ENCODE measurements at regions not wholly inside any gene's neighbourhood (a gene's known extent, or its start where the extent isn't known, plus 50 kb on each side); places are given as distances from the start of the nearest gene placed in this dataset.

- DNase-seq (ENCODE audit: low spot score) = peak; percentile 69
- H3K4me3 Mint-ChIP-seq (ENCODE audit: unreplicated experiment) = no peak overlapping the region
- no peaks in the 10 kb centered on the region for H3K36me3 Mint-ChIP-seq (ENCODE audit: low read depth)
- no peaks in the 10 kb centered on the region for H3K9me3 Mint-ChIP-seq (ENCODE audit: low read depth)
- H3K27me3 Mint-ChIP-seq (ENCODE audit: low read depth) = no peaks in the 10 kb centered on the region
- no peak overlapping the region for H3K27ac Mint-ChIP-seq (ENCODE audit: unreplicated experiment)
- TF ChIP-seq CTCF (IDR thresholded peaks at IDR 0.05) = no peak
- H3K4me1 Mint-ChIP-seq (ENCODE audit: low read depth) = peaks cover 21% of the 10 kb centered on the region
Measured at GRCh38 chr10:44467900-44468299, 83.0 kb upstream of the CXCL12 start.

GRCh38 chr10:44468525-44468924, 83.6 kb upstream of the CXCL12 start:
- H3K9me3 Mint-ChIP-seq (ENCODE audit: low read depth) = no peaks in the 10 kb centered on the region
- peak; percentile 69 for DNase-seq (ENCODE audit: low spot score)
- no peaks in the 10 kb centered on the region for H3K36me3 Mint-ChIP-seq (ENCODE audit: low read depth)
- no peak overlapping the region for H3K27ac Mint-ChIP-seq (ENCODE audit: unreplicated experiment)
- peaks cover 21% of the 10 kb centered on the region for H3K4me1 Mint-ChIP-seq (ENCODE audit: low read depth)
- H3K27me3 Mint-ChIP-seq (ENCODE audit: low read depth) = no peaks in the 10 kb centered on the region
- TF ChIP-seq CTCF (IDR thresholded peaks at IDR 0.05) = no peak
- no peak overlapping the region for H3K4me3 Mint-ChIP-seq (ENCODE audit: unreplicated experiment)

- Mint-ChIP-seq H3K27ac (ENCODE audit: unreplicated experiment) (no peak overlapping the region), H3K9me3 (ENCODE audit: low read depth) (no peaks in the 10 kb centered on the region), H3K4me3 (ENCODE audit: unreplicated experiment) (no peak overlapping the region), H3K27me3 (ENCODE audit: low read depth) (no peaks in the 10 kb centered on the region), H3K36me3 (ENCODE audit: low read depth) (no peaks in the 10 kb centered on the region), H3K4me1 (ENCODE audit: low read depth) (peaks cover 18% of the 10 kb centered on the region)
- DNase-seq (ENCODE audit: low spot score) = peak; percentile 59
- no peak for TF ChIP-seq CTCF (IDR thresholded peaks at IDR 0.05)
Measured at GRCh38 chr10:44468965-44469364, 84.1 kb upstream of the CXCL12 start.

DNA sequence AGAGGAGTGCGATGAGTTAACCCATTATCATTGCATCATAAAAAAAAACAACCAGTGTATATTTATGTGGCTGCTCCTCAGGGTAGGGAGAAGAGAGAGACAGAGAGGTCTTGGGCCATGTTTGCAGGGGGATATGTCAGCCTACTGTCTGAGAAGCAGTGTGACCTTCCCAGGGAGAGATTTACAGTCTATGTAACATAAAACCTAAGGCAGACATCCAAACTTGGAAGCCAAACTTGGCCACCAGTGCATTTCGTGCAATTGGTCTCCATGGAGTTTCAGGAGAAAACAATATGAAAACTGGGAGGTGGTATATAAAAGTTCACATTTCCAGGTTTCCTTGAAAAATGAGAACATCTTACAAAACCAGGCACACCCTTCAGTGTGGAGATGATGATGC, 85.9 kb upstream of the CXCL12 start:
- TF ChIP-seq CTCF (IDR thresholded peaks at IDR 0.05) = no peak
- H3K4me3 Mint-ChIP-seq (ENCODE audit: unreplicated experiment) = no peak overlapping the region
- no peaks in the 10 kb centered on the region for H3K27me3 Mint-ChIP-seq (ENCODE audit: low read depth)
- H3K9me3 Mint-ChIP-seq (ENCODE audit: low read depth) = no peaks in the 10 kb centered on the region
- no peak for DNase-seq (ENCODE audit: low spot score)
- H3K4me1 Mint-ChIP-seq (ENCODE audit: low read depth) = peaks cover 11% of the 10 kb centered on the region
- no peak overlapping the region for H3K27ac Mint-ChIP-seq (ENCODE audit: unreplicated experiment)
- H3K36me3 Mint-ChIP-seq (ENCODE audit: low read depth) = no peaks in the 10 kb centered on the region

GRCh38 chr10:44471410-44471809, 86.5 kb upstream of the CXCL12 start:
- Mint-ChIP-seq H3K9me3 (ENCODE audit: low read depth) (no peaks in the 10 kb centered on the region), H3K4me1 (ENCODE audit: low read depth) (peaks cover 5% of the 10 kb centered on the region), H3K27ac (ENCODE audit: unreplicated experiment) (no peak overlapping the region), H3K27me3 (ENCODE audit: low read depth) (no peaks in the 10 kb centered on the region), H3K36me3 (ENCODE audit: low read depth) (no peaks in the 10 kb centered on the region), H3K4me3 (ENCODE audit: unreplicated experiment) (no peak overlapping the region)
- no peak for DNase-seq (ENCODE audit: low spot score)
- no peak for TF ChIP-seq CTCF (IDR thresholded peaks at IDR 0.05)

Data from chondrocyte (in vitro differentiated cells).